GM18499 (cell line): ENCODE measurements at regions not wholly inside any gene's neighbourhood (a gene's known extent, or its start where the extent isn't known, plus 50 kb on each side); places are given as distances from the start of the nearest gene placed in this dataset.
"Not testable (repeated sequence)": the region's sequence is repeated elsewhere in the genome, so short reads cannot be mapped to it uniquely, and the experiment has no call there.

Experiments
- ATAC-seq: cut with Tn5 transposase; IDR thresholded peaks from one replicate; pipeline ENCODE4 v1.9.1; 2021; ENCODE audit warnings: moderate number of reproducible peaks; ENCODE audit not compliant: insufficient read depth, unreplicated experiment

- ATAC-seq: no peak
These were observed 228.4 kb downstream of the SEC16B start for GRCh38 chr1:177741476-177741875.

DNA sequence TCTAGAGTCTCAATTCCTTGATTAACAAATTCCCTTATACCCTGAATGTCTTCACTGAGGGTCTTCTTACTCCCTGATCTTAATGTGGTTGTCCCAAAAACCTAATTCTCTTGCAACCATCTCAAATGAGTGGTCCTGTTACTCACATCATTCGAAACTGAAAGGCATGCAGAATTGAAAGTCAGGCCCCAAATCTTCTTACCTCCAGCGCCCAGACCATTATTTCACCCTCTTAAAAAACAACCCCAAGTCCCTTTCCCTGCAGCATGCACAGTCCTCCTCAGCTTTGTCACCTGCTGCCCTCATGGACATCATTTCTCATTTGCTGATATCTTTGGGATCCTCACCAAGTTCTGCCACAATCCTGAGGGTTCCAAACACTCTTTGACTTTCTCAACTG, 230.1 kb downstream of the SEC16B start:
- ATAC-seq: no peak

GRCh38 chr1:177737456-177737855, 232.4 kb downstream of the SEC16B start:
- ATAC-seq: no peak

GRCh38 chr1:177732178-177732577, 237.7 kb downstream of the SEC16B start:
- ATAC-seq: no peak

GRCh38 chr1:177729646-177730045, 240.2 kb downstream of the SEC16B start:
- ATAC-seq: no peak

GRCh38 chr1:177723533-177723932, 246.3 kb downstream of the SEC16B start:
- ATAC-seq: no peak

- no peak for ATAC-seq
These were observed 258.9 kb downstream of the SEC16B start for GRCh38 chr1:177710696-177711620.

DNA sequence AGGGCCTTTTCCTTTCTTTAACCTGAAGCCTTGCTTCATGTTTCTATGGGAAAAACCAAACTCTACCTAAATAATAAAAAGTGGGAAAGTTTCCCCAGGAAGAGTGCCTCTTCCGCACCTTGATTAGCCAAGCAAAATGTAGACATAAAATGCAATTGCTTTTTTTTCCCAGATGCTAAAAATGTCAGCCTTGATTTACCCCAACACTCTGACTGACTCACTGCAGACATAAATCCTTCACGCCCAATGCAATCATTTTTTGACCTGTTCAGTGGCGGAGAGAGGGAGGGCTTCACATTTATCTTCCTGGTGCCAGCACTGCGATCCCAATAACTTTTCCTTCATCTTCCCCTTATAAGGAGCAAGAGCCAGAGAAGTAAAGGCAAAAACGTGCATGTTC, 261.5 kb downstream of the SEC16B start:
- ATAC-seq: no peak

- no peak for ATAC-seq
These were observed 262.9 kb downstream of the SEC16B start for GRCh38 chr1:177706977-177707376.

- no peak for ATAC-seq
These were observed 264.0 kb downstream of the SEC16B start for GRCh38 chr1:177705839-177706238.

- ATAC-seq: no peak
These were observed 265.9 kb downstream of the SEC16B start for GRCh38 chr1:177703888-177704446.

DNA sequence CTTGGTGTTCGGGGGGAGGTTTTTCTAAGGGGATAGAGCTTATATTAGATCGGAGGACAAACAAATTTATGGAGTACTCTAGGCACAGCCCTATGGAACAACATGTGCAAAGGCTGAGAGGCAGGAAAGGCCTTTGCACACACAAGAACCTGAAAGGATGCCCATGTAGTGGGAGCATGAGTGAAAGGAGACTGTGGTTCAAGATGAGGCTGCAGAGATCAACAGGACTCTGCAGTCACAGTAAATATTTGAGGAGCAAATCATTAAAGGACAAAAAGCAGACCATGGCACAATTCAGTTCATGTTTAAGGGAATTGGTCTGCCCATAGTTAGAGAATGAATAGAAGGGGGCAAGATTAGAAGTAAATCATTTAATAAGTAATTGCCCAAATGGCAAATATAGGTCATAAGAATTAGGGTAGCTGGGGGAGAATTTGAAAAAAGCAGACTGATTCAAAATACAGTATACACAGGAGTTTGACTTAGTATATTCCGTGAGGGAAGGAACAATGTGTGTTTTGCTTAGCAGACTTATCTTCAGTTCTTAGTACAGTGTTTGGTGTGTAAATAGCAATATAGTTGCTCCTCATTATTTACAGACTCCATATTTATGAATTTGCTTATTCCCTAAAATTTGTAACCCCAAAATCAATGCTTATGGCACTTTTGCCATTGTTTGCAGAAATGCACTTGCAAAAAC, 268.1 kb downstream of the SEC16B start:
- no peak for ATAC-seq

GRCh38 chr1:177700856-177701255, 269.0 kb downstream of the SEC16B start:
- ATAC-seq: no peak

GRCh38 chr1:177690996-177691395, 278.9 kb downstream of the SEC16B start:
- ATAC-seq: no peak

GRCh38 chr1:177687544-177687943, 282.3 kb downstream of the SEC16B start:
- no peak for ATAC-seq

DNA sequence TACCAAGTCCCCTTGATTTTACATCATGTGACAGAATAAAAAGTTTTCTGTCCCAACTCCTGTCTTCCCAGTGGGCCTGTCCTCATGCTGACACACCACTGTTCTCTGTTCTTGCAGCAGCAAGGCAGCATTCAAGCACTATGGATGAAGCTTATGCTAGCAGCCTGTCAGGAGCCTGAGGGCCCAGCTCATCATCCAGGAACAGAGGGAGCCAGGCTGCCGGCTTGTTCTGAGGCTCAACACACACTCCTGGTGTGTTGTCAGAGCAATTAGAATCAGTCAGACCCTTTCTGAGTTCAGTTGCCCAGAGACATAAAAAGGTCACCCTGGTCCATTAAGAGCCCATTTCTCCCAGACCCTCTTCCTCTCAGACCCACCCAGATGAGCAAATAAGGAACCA, 282.9 kb downstream of the SEC16B start:
- no peak for ATAC-seq

GRCh38 chr1:177669161-177669560, 300.7 kb downstream of the SEC16B start:
- no peak for ATAC-seq

DNA sequence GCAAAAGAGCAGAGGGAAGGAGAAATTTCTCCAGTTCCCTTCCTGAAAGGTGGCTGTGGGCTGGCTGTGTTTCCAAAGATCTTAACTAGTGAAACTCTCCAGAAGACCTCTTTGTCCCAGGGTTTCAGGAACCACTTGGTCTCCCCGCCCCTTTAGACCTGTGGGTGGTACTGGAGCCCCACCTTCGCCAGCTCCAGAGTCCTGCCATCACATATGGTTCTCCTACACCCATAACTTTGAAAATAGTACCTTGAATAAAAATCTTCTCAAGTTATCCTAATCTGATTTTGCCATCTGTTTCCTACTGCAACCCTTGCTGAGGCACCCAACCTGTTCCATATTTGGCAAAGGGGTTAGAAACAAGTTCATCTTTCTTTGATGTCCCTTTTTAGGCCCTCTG, 303.9 kb downstream of the SEC16B start:
- no peak for ATAC-seq

- not testable (repeated sequence) for ATAC-seq
These were observed 305.1 kb downstream of the SEC16B start for GRCh38 chr1:177664742-177665141.

DNA sequence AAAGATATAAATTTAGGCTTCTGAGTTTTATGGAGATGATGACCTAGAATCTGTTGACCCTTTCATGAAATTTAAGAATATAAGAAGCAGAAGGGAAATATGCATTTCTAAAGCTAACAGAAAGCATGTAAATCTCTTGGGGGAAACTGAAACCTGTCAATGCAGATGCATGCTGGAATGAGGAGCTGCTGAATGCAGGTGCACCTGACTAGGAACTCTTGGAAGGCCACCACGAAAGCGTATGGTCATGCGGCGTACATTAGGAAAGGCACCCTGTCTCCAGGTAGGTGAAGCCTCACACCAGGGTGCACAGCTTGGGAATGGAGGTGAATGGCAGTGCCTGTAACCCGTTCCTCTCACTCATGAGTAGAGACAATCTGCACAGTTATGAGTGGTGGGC, 309.7 kb downstream of the SEC16B start:
- ATAC-seq: no peak

DNA sequence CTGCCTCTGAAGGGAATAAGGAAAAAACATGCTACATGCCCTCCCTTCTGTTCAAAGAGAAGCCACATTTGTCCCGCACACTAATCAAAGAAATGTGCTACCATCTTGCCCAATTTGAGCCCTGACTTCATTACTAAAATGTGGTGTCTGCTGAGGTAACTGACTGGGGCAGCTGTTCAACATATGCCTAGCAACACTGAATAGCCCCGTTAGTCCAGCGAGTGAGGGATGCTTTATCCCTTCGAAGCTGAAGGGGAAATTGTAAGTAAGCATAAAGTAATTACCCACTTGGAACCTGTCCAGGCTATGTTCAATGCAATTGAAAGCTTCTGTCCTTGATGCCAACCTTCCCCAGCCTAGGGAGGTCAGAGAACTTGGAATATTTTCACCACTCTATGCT, 310.6 kb downstream of the SEC16B start:
- no peak for ATAC-seq
